Gastroesophageal sphincter (tissue), 4 donors: ENCODE measurements at regions not wholly inside any gene's neighbourhood (a gene's known extent, or its start where the extent isn't known, plus 50 kb on each side); places are given as distances from the start of the nearest gene placed in this dataset.

Source experiments
- ATAC-seq: fragments of 150-250 bp; one replicate; pipeline ENCODE4 v1.9.1; 2016; ENCODE audit warnings: mild to moderate bottlenecking, moderate library complexity
- H3K27ac ChIP-seq, 4 donors: fragments of 200-600 bp; sonication (generic) in 3 of 4; 1 replicate in 3 of 4; 2 replicates in 1 of 4; pipeline ENCODE4 v1.5.1; 2016 to 2019
- H3K27me3 ChIP-seq: fragments of 200-600 bp; sonication (generic); one replicate; pipeline ENCODE4 v1.5.1; 2019
- H3K36me3 ChIP-seq, 2 donors: fragments of 200-600 bp; sonication (generic); one replicate each; pipeline ENCODE4 v1.5.1; 2019; ENCODE audit warnings: control low read depth in 1 of 2
- H3K4me1 ChIP-seq, 3 donors: fragments of 200-600 bp; sonication (generic); 1 replicate in 2 of 3; 2 replicates in 1 of 3; pipeline ENCODE4 v1.5.1; 2016 to 2019; ENCODE audit warnings: control low read depth in 2 of 3
- H3K4me3 ChIP-seq, 2 donors: fragments of 200-600 bp; sonication (generic); one replicate each; pipeline ENCODE4 v1.5.1; 2019; ENCODE audit warnings: mild to moderate bottlenecking in 1 of 2, moderate library complexity in 1 of 2
- H3K9me3 ChIP-seq, 3 donors: fragments of 200-600 bp; sonication (generic); one replicate each; pipeline ENCODE4 v1.5.1; 2017 to 2019; ENCODE audit warnings: control low read depth in 2 of 3
- EP300 ChIP-seq: sonication (generic); formaldehyde crosslinking; IDR thresholded peaks from one replicate; pipeline ENCODE4 v1.6.1; 2017; ENCODE audit warnings: antibody characterized with exemption, mild to moderate bottlenecking
- POLR2A ChIP-seq, 2 donors: fragments of 450-650 bp; IDR thresholded peaks; one replicate each; pipeline ENCODE4 v1.6.1; 2017; ENCODE audit warnings: antibody characterized with exemption in 2 of 2, mild to moderate bottlenecking in 2 of 2, moderate library complexity in 1 of 2
- POLR2AphosphoS5 ChIP-seq: sonication (generic); formaldehyde crosslinking; IDR thresholded peaks from one replicate; pipeline ENCODE4 v1.6.1; 2017; ENCODE audit warnings: antibody characterized with exemption
- WGBS, 2 donors: methylation state at CpG; one replicate each; pipeline ENCODE4 v1.1.5; 2018; ENCODE audit warnings: low coverage in 1 of 2; 5-methylcytosine and 5-hydroxymethylcytosine counted together
- TF ChIP-seq, protein P1 (sequence below), 4 experiments: fragments of 200-600 bp in 2 of 4; fragments of 450-650 bp in 2 of 4; sonication (generic) in 1 of 4; IDR thresholded peaks; one replicate each; pipeline ENCODE4 v1.5.1; 2017 to 2019; ENCODE audit warnings: antibody characterized with exemption in 4 of 4, mild to moderate bottlenecking in 2 of 4, moderate library complexity in 2 of 4

DNA sequence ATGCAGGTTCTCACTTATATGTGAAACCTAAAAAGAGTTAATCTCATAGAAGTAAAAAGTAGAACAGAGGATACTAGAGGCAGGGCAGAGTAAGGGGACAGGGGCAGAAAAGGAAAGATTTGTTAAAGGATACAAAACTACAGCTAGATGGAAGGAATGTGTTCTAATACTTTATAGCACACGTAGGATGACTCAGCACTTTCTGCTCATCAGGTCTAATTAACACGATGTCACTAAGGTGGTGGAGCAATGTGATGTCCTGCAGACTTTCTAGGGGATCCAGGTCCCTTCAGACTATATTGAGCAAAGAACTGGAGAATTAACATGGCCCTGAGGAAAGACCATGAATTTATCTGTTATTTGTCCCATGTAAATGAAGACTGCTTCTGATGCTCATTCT, 80.8 kb upstream of the CMKLR1 start:
- H3K4me1 ChIP-seq = peaks cover 0 to 23% (median 0%) of the 10 kb centered on the region in 3 donors
- no peaks in the 10 kb centered on the region for H3K27me3 ChIP-seq
- no peak for ATAC-seq
- no peaks in the 10 kb centered on the region for H3K36me3 ChIP-seq
- H3K4me3 ChIP-seq = no peak overlapping the region
- no peak for TF ChIP-seq EP300
- TF ChIP-seq, protein P1, sequence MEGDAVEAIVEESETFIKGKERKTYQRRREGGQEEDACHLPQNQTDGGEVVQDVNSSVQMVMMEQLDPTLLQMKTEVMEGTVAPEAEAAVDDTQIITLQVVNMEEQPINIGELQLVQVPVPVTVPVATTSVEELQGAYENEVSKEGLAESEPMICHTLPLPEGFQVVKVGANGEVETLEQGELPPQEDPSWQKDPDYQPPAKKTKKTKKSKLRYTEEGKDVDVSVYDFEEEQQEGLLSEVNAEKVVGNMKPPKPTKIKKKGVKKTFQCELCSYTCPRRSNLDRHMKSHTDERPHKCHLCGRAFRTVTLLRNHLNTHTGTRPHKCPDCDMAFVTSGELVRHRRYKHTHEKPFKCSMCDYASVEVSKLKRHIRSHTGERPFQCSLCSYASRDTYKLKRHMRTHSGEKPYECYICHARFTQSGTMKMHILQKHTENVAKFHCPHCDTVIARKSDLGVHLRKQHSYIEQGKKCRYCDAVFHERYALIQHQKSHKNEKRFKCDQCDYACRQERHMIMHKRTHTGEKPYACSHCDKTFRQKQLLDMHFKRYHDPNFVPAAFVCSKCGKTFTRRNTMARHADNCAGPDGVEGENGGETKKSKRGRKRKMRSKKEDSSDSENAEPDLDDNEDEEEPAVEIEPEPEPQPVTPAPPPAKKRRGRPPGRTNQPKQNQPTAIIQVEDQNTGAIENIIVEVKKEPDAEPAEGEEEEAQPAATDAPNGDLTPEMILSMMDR (IDR thresholded peaks at IDR 0.05) = no peak
- no peak for TF ChIP-seq POLR2A (IDR thresholded peaks at IDR 0.05)
- TF ChIP-seq POLR2AphosphoS5 = no peak
- H3K9me3 ChIP-seq = peaks cover 0 to 7% (median 0%) of the 10 kb centered on the region in 3 donors
- no peak overlapping the region for H3K27ac ChIP-seq
- 35 to 56% methylated on average over 2 of the region's 2 CpGs for WGBS, 2 donors

DNA sequence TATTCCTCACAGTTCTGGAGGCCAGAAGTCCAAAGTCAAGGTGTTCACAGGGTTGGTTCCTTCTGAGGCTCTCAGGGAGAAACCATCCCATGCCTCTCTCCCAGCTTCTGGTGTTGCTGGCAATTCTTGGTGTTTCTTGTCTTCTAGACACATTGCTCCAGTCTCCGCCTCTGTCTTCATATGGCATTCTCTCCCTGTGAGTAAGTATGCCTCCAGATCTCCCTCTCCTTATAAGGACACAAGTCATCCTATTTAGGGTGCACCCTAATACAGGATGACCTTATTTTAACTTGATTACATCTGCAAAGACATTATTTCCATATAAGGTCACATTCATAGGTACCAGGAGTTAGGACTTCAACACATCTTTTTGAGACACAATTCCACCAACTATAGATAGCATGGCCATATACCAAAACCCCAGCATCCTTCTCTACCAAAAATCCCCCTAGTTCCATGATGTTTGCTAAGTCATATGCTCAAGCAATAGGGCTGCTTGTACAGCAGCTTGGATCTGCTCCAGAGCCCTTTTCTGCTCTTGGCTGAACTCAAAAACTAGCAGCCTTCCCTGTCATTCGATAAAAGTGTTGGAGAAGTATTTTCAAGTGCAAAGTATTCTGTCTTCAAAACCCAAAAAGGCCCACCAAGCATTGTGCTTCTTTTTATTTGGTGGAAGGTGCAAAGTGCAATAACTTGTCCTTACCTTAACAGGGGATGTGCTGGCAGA, 79.2 kb upstream of the CMKLR1 start:
- Histone ChIP-seq H3K4me1 (peaks cover 0 to 23% (median 0%) of the 10 kb centered on the region in 3 donors), H3K27ac (no peak overlapping the region), H3K36me3 (no peaks in the 10 kb centered on the region), H3K27me3 (no peaks in the 10 kb centered on the region), H3K4me3 (no peak overlapping the region), H3K9me3 (peaks cover 0 to 7% (median 0%) of the 10 kb centered on the region in 3 donors)
- ATAC-seq = no peak
- 45 to 80% methylated on average over 2 of the region's 2 CpGs for WGBS, 2 donors
- TF ChIP-seq POLR2A (IDR thresholded peaks at IDR 0.05) (no peak), POLR2AphosphoS5 (no peak)
- TF ChIP-seq, protein P1 (IDR thresholded peaks at IDR 0.05) = no peak

DNA sequence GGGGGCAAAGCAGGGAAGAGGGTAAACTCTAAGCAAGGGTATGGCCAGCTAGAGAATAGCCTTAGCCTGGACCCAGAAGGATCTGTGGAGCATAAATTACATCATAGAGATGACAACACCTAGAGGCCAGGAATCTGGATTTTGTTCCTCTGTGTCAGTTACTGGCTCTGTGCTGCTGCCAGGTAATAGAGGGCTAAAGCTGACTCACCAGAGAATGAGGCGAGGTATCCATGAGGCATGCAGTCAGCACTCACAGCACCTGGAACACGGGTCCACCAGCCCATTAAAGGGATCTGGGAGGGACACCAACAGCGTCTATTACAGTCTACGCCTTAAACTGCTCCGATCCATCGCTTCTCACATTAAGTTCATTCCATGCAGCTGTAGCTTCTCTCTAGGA, 74.9 kb upstream of the CMKLR1 start:
- ATAC-seq = no peak
- Histone ChIP-seq H3K9me3 (peaks cover 0 to 7% (median 0%) of the 10 kb centered on the region in 3 donors), H3K4me1 (peaks cover 0 to 11% (median 0%) of the 10 kb centered on the region in 3 donors), H3K4me3 (no peak overlapping the region), H3K27ac (no peak overlapping the region), H3K36me3 (no peaks in the 10 kb centered on the region), H3K27me3 (no peaks in the 10 kb centered on the region)
- WGBS, 2 donors = no CpG with 5 or more reads among the region's 6 CpGs
- TF ChIP-seq, protein P1 (IDR thresholded peaks at IDR 0.05) = no peak
- no peak for TF ChIP-seq POLR2AphosphoS5
- no peak for TF ChIP-seq EP300
- TF ChIP-seq POLR2A (IDR thresholded peaks at IDR 0.05) = no peak

DNA sequence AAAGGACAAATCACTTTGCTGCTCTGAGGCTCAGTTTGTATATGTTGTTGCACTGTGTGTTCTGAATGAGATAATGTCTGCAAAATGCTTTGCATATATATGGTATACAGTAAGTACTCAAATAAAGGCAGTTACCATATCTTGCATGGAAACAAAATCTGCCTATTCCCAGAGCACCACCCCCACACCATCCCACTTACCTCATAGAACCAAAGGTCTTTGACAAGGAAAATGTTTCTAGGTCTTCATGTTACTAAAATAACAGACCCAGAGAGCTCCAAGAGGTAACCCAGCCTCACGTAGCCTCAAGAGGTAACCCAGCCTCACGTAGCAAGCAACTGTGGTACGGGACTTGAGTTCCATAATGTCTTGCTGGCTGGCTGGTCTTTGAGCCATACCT, 71.6 kb upstream of the CMKLR1 start:
- H3K36me3 ChIP-seq = no peaks in the 10 kb centered on the region

More for the DNA sequence above, 71.6 kb upstream of the CMKLR1 start:
- 56 to 90% methylated on average over 3 of the region's 3 CpGs for WGBS, 2 donors
- H3K9me3 ChIP-seq = peaks cover 0 to 13% (median 0%) of the 10 kb centered on the region in 3 donors
- no peaks in the 10 kb centered on the region for H3K4me1 ChIP-seq
- peaks cover 3% of the 10 kb centered on the region for H3K27me3 ChIP-seq
- H3K27ac ChIP-seq = no peak overlapping the region
- TF ChIP-seq, protein P1 (IDR thresholded peaks at IDR 0.05) = no peak
- TF ChIP-seq POLR2AphosphoS5 (no peak), POLR2A (IDR thresholded peaks at IDR 0.05) (no peak), EP300 (no peak)
- no peak overlapping the region for H3K4me3 ChIP-seq
- ATAC-seq = no peak
